ENCODE measurements at regions not wholly inside any gene's neighbourhood (a gene's known extent, or its start where the extent isn't known, plus 50 kb on each side); places are given as distances from the start of the nearest gene placed in this dataset.
A peak's percentile ranks its signal among the peaks of the same experiment; 100 is the strongest.
"Not testable (repeated sequence)": the region's sequence is repeated elsewhere in the genome, so short reads cannot be mapped to it uniquely, and the experiment has no call there.

GRCh38 chr9:97773723-97774122 is 76.6 kb upstream of the XPA start:
- no peak for DNase-seq

GRCh38 chr9:97774673-97775072 is 77.5 kb upstream of the XPA start:
- no peak for DNase-seq

GRCh38 chr9:97778740-97779139 is 74.3 kb upstream of the FOXE1 start:
- not testable (repeated sequence) for DNase-seq

GRCh38 chr9:97779608-97780007 is 73.4 kb upstream of the FOXE1 start:
- DNase-seq = no peak

GRCh38 chr9:97781902-97782301 is 71.1 kb upstream of the FOXE1 start:
- DNase-seq = no peak

GRCh38 chr9:97786341-97786740 is 66.7 kb upstream of the FOXE1 start:
- no peak for DNase-seq

GRCh38 chr9:97787551-97787950 is 65.5 kb upstream of the FOXE1 start:
- no peak for DNase-seq

- DNase-seq = no peak
These were observed 64.0 kb upstream of the FOXE1 start for GRCh38 chr9:97788763-97789663.

- DNase-seq = no peak
These were observed 62.5 kb upstream of the FOXE1 start for GRCh38 chr9:97790542-97790941.

- no peak for DNase-seq
These were observed 61.5 kb upstream of the FOXE1 start for GRCh38 chr9:97791542-97791941.

- DNase-seq = no peak
These were observed 60.0 kb upstream of the FOXE1 start for GRCh38 chr9:97793067-97793466.

- no peak for DNase-seq
These were observed 58.4 kb upstream of the FOXE1 start for GRCh38 chr9:97794666-97795065.

GRCh38 chr9:97796176-97796575 is 56.9 kb upstream of the FOXE1 start:
- not testable (repeated sequence) for DNase-seq

GRCh38 chr9:97801180-97801579 is 51.8 kb upstream of the FOXE1 start:
- DNase-seq = no peak

GRCh38 chr9:97802276-97802675 is 50.8 kb upstream of the FOXE1 start:
- no peak for DNase-seq

- DNase-seq = peak; percentile 63 to 88 (median 77)
These were observed 49.6 kb upstream of the FOXE1 start for GRCh38 chr9:97803167-97804058.
